CD8-positive, alpha-beta memory T cell (primary cell): ENCODE measurements at regions not wholly inside any gene's neighbourhood (a gene's known extent, or its start where the extent isn't known, plus 50 kb on each side); places are given as distances from the start of the nearest gene placed in this dataset.

Experiments used
- CTCF ChIA-PET: fragments of 350-600 bp; sonication (Branson Sonifier 250); formaldehyde crosslinking; loops from one replicate; lab custom pipeline; 2021; ENCODE audit warnings: antibody characterized with exemption; lab: Charles Lee
- POLR2A ChIA-PET: fragments of 350-600 bp; sonication (Branson Sonifier 250); formaldehyde crosslinking; loops from one replicate; lab custom pipeline; 2021; ENCODE audit warnings: antibody characterized with exemption; lab: Charles Lee
- DNase-seq, 5 donors: peaks; one replicate each; pipeline versions ENCODE4 v3.0.0 to v3.0.0-alpha.2; 2020 to 2022; ENCODE audit warnings: mixed read lengths in 1 of 5
- H3K27ac ChIP-seq: one replicate; pipeline ENCODE4 v1.7.0; 2013; ENCODE audit warnings: low read depth, mild to moderate bottlenecking, low read length, moderate library complexity
- H3K27me3 ChIP-seq: 2 replicates; pipeline ENCODE4 v1.7.0; 2013; ENCODE audit warnings: low read length, mild to moderate bottlenecking; ENCODE audit not compliant: insufficient read depth, poor library complexity, severe bottlenecking
- H3K36me3 ChIP-seq: 2 replicates; pipeline ENCODE4 v1.7.0; 2013; ENCODE audit warnings: mild to moderate bottlenecking, low read length, moderate library complexity; ENCODE audit not compliant: insufficient read depth
- H3K4me1 ChIP-seq: 2 replicates; pipeline ENCODE4 v1.7.0; 2013; ENCODE audit warnings: mild to moderate bottlenecking, low read length, moderate library complexity; ENCODE audit not compliant: insufficient read depth
- H3K4me3 ChIP-seq: 2 replicates; pipeline ENCODE4 v1.7.0; 2013; ENCODE audit warnings: mild to moderate bottlenecking, low read length
- H3K9me3 ChIP-seq: 2 replicates; pipeline ENCODE4 v1.7.0; 2013; ENCODE audit warnings: mild to moderate bottlenecking, low read length
- H3K27ac Mint-ChIP-seq, 8 donors: one replicate each; pipeline ENCODE4 v1.8.0; 2020 to 2021; ENCODE audit warnings: mixed read lengths in 8 of 8, mild to moderate bottlenecking in 6 of 8, inconsistent platforms in 3 of 8, moderate library complexity in 3 of 8
- H3K27me3 Mint-ChIP-seq, 2 donors: one replicate each; pipeline ENCODE4 v1.8.0; 2020 to 2021; ENCODE audit warnings: mixed read lengths in 2 of 2, mild to moderate bottlenecking in 1 of 2, moderate library complexity in 1 of 2
- H3K36me3 Mint-ChIP-seq, 3 donors: one replicate each; pipeline ENCODE4 v1.8.0; 2020 to 2021; ENCODE audit warnings: mixed read lengths in 3 of 3, inconsistent platforms in 1 of 3, mild to moderate bottlenecking in 1 of 3
- H3K4me1 Mint-ChIP-seq, 3 donors: one replicate each; pipeline ENCODE4 v1.8.0; 2020 to 2021; ENCODE audit warnings: mixed read lengths in 3 of 3, inconsistent platforms in 1 of 3, mild to moderate bottlenecking in 1 of 3
- H3K4me3 Mint-ChIP-seq, 7 donors: one replicate each; pipeline ENCODE4 v1.8.0; 2020 to 2021; ENCODE audit warnings: mixed read lengths in 7 of 7, mild to moderate bottlenecking in 6 of 7, moderate library complexity in 4 of 7, inconsistent platforms in 2 of 7
- H3K9me3 Mint-ChIP-seq, 5 donors: one replicate each; pipeline ENCODE4 v1.8.0; 2020 to 2022; ENCODE audit warnings: mixed read lengths in 5 of 5, mild to moderate bottlenecking in 3 of 5, moderate library complexity in 2 of 5, inconsistent platforms in 1 of 5

DNA sequence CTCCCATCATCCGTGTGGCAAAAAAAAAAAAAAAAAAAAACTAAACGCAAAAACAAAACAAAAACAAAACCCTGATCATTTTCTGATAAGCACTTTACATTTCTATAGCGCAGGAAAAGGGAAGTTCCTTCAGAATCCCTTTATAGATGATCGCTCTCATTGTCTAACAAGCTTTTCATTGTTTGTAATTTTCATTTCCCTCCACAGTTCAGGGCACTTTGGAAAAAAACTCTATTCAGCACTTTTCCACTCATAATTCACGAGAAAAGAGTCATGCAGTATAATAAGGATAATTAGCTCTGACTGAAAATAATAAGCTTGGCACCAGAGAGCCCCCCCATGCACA lies 89.4 kb upstream of the ATXN1 start:
- Mint-ChIP-seq H3K4me1 (peaks cover 7 to 13% (median 9%) of the 10 kb centered on the region in 3 donors), H3K4me3 (no peak overlapping the region), H3K27ac (no peak overlapping the region), H3K9me3 (no peaks in the 10 kb centered on the region), H3K27me3 (peaks cover 4 to 24% of the 10 kb centered on the region in 2 donors), H3K36me3 (no peaks in the 10 kb centered on the region)
- no peak overlapping the region for H3K27ac ChIP-seq
- no peaks in the 10 kb centered on the region for H3K36me3 ChIP-seq
- H3K4me1 ChIP-seq, result no peaks in the 10 kb centered on the region
- H3K27me3 ChIP-seq, result no peaks in the 10 kb centered on the region
- no peak for DNase-seq
- no peak overlapping the region for H3K4me3 ChIP-seq
- POLR2A ChIA-PET, result interaction anchor here (0.7 kb wide), 1 partner anchor 584 kb away, joined by 10 read pairs; no protein-coding TSS in a partner anchor
- H3K9me3 ChIP-seq, result no peaks in the 10 kb centered on the region
- CTCF ChIA-PET, result interaction anchor here (1.2 to 1.8 kb wide), 2 partner anchors 14 to 19 kb away, joined by 4 to 5 read pairs; no protein-coding TSS in a partner anchor

DNA sequence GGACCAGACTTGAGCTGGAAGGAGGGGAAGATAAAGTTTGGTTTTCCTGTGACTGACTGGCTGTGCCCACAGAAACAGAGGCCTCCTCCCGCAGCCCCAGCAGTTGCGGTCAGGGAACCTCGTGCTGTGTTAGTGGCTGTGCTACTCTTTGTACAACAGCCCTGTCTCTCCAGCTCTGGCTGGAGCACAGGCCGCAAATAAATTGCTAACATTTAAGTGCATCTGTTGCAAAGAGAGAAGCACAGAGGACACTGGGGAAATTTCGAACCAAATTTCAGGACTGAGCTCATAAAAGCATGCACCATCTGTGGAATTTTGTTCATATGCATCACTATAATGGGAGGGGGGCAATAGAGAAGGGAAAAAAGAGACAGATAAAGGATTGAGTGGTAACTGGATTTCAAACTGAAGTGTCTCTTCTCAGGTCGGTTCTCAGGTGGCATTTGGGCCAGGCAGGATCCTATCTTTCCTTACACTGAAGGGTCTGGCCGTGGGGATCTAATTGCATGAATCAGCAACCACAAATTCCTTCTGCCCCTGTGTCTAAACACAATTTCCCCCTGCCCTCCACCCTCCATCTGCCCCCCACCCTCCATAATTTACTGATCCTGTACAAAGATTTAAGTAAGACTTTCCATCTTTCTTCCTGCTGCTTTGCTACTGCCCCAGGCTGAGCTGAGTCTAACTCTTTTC lies 88.9 kb upstream of the ATXN1 start:
- no peaks in the 10 kb centered on the region for H3K36me3 Mint-ChIP-seq
- DNase-seq, result no peak
- H3K4me1 Mint-ChIP-seq, result peaks cover 7 to 13% (median 9%) of the 10 kb centered on the region in 3 donors
- ChIA-PET POLR2A (interaction anchor here (0.7 kb wide), 1 partner anchor 584 kb away, joined by 10 read pairs; no protein-coding TSS in a partner anchor), CTCF (interaction anchor here (1.2 kb wide), 1 partner anchor 20 kb away, joined by 4 read pairs; no protein-coding TSS in a partner anchor)
- H3K9me3 Mint-ChIP-seq, result no peaks in the 10 kb centered on the region
- Histone ChIP-seq H3K4me1 (no peaks in the 10 kb centered on the region), H3K4me3 (no peak overlapping the region), H3K27ac (no peak overlapping the region), H3K9me3 (no peaks in the 10 kb centered on the region), H3K36me3 (no peaks in the 10 kb centered on the region), H3K27me3 (no peaks in the 10 kb centered on the region)
- H3K27ac Mint-ChIP-seq, result peak overlapping the region in 1 of 8 donors; percentile 78
- H3K27me3 Mint-ChIP-seq, result peaks cover 4 to 24% of the 10 kb centered on the region in 2 donors
- no peak overlapping the region for H3K4me3 Mint-ChIP-seq

DNA sequence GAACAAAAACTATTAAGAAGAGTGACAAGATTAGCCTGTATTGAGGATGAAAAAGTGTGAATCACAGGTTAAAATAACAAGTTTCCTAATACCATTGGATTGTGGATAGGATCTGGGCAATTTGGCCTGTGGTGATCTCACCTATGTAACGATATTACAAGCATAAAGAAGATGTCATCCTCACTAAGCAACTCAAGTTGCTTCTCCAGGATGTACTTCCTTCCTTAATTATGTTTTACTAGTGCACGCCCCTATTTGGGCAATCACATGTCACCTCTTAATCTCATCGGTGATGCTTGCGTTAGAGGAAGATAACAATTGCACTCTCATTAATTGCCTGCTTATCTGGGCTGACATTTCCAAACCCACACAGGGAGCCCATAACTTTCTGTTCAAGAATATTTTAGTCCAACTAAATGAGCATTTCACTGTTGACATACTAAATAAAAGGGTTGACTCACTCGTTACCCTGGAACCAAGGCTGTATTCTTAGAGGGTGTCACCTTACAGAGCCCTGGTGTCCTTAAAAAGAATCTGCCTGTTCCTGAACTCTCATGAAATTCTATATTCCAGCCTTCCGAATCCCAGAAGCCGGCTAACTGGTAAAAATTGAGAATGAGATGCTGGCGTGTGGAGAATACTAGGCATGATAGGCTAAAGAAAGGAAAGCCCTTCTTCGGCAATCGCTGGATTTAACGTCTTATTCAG lies 88.2 kb upstream of the ATXN1 start:
- no peaks in the 10 kb centered on the region for H3K9me3 ChIP-seq
- no peak for DNase-seq
- CTCF ChIA-PET, result interaction anchor here (1.2 kb wide), 1 partner anchor 20 kb away, joined by 4 read pairs; no protein-coding TSS in a partner anchor
- POLR2A ChIA-PET, result no interaction called here
- H3K36me3 ChIP-seq, result no peaks in the 10 kb centered on the region
- H3K4me3 ChIP-seq, result no peak overlapping the region
- Mint-ChIP-seq H3K4me3 (no peak overlapping the region), H3K36me3 (no peaks in the 10 kb centered on the region), H3K27me3 (peaks cover 4 to 24% of the 10 kb centered on the region in 2 donors), H3K4me1 (peaks cover 7 to 13% (median 9%) of the 10 kb centered on the region in 3 donors), H3K27ac (peak overlapping the region in 2 of 8 donors; percentile 26 to 78), H3K9me3 (no peaks in the 10 kb centered on the region)
- no peaks in the 10 kb centered on the region for H3K4me1 ChIP-seq
- no peaks in the 10 kb centered on the region for H3K27me3 ChIP-seq
- H3K27ac ChIP-seq, result no peak overlapping the region

DNA sequence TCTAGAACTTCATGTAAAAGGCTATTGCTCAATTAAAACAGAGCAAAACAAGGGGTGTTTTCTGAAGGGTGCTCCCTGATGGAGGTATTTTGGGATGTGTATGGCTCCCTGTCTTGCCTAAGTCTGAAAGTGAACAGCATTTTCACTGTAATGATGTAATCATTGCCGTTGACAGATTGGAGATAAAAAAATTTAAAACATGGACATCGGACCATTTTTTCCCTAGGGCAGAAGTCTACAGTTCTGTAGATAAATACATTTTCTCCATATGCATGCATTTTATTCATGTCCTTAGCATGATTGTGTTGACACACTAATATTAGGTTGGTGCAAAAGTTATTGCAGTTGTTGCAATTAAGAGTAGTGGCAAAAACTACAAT lies 85.1 kb upstream of the ATXN1 start:
- H3K27me3 Mint-ChIP-seq, result peaks cover 1 to 9% of the 10 kb centered on the region in 2 donors
- no peak overlapping the region for H3K27ac ChIP-seq
- no peak overlapping the region for H3K4me3 Mint-ChIP-seq
- no peaks in the 10 kb centered on the region for H3K9me3 ChIP-seq
- H3K27me3 ChIP-seq, result no peaks in the 10 kb centered on the region
- no peaks in the 10 kb centered on the region for H3K36me3 Mint-ChIP-seq
- POLR2A ChIA-PET, result no interaction called here
- H3K4me3 ChIP-seq, result no peak overlapping the region
- H3K36me3 ChIP-seq, result no peaks in the 10 kb centered on the region
- H3K4me1 Mint-ChIP-seq, result peaks cover 7 to 13% (median 9%) of the 10 kb centered on the region in 3 donors
- H3K27ac Mint-ChIP-seq, result no peak overlapping the region
- H3K4me1 ChIP-seq, result no peaks in the 10 kb centered on the region
- H3K9me3 Mint-ChIP-seq, result no peaks in the 10 kb centered on the region
- CTCF ChIA-PET, result no interaction called here
- no peak for DNase-seq

DNA sequence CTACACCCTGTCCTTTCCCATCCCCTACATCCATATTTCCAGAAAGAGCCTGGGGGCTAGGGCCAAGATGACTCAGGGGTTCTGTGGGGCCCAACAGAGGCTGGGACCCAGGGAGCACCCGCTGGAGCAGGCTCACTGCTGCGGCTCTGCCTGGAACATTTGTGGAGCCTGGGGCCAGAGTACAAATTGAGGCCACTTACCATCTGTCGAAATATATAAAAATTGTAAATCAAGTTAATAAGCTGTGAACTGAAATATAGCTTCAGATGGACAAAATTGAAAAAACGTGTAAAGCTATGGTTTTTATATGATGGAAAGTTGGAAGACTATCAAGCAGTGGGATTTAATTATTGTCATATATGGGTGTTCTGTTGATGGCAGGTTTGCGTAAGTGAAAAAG lies 82.9 kb upstream of the ATXN1 start:
- peaks cover 1 to 3% of the 10 kb centered on the region in 2 donors for H3K27me3 Mint-ChIP-seq
- no peaks in the 10 kb centered on the region for H3K27me3 ChIP-seq
- peaks cover 6 to 19% (median 11%) of the 10 kb centered on the region in 3 donors for H3K4me1 Mint-ChIP-seq
- no peak overlapping the region for H3K4me3 Mint-ChIP-seq
- no peak overlapping the region for H3K27ac ChIP-seq
- H3K4me3 ChIP-seq, result no peak overlapping the region
- no peak overlapping the region for H3K27ac Mint-ChIP-seq
- no peak for DNase-seq
- no peaks in the 10 kb centered on the region for H3K9me3 ChIP-seq
- H3K9me3 Mint-ChIP-seq, result no peaks in the 10 kb centered on the region
- H3K36me3 ChIP-seq, result no peaks in the 10 kb centered on the region
- ChIA-PET POLR2A (no interaction called here), CTCF (no interaction called here)
- no peaks in the 10 kb centered on the region for H3K36me3 Mint-ChIP-seq
- H3K4me1 ChIP-seq, result no peaks in the 10 kb centered on the region

DNA sequence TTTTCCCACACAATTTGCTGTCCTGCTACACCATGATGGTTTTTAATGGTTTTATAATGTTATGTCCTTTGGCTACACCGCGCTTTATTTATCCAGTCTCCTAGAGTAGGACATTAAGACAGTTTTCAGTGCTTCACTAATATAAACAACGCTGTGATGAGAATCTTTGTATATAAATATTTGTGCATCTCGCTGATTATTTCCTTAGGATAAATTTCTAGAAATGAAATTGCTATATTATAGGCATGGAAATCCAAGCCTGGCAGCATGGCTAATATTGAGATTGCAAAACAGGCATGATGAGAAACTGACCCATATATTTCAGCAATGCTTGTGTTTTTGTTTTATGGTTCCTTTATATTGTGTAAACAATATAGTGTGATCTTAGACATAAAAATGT lies 81.4 kb upstream of the ATXN1 start:
- no peak overlapping the region for H3K4me3 Mint-ChIP-seq
- no peaks in the 10 kb centered on the region for H3K36me3 Mint-ChIP-seq
- DNase-seq, result no peak
- no peak overlapping the region for H3K27ac Mint-ChIP-seq
- peaks cover 0 to 1% of the 10 kb centered on the region in 2 donors for H3K27me3 Mint-ChIP-seq
- no peaks in the 10 kb centered on the region for H3K36me3 ChIP-seq
- H3K4me1 Mint-ChIP-seq, result peaks cover 9 to 25% (median 18%) of the 10 kb centered on the region in 3 donors
- H3K4me3 ChIP-seq, result no peak overlapping the region
- no peaks in the 10 kb centered on the region for H3K9me3 ChIP-seq
- H3K4me1 ChIP-seq, result no peaks in the 10 kb centered on the region
- POLR2A ChIA-PET, result no interaction called here
- H3K9me3 Mint-ChIP-seq, result no peaks in the 10 kb centered on the region
- CTCF ChIA-PET, result no interaction called here
- no peak overlapping the region for H3K27ac ChIP-seq
- H3K27me3 ChIP-seq, result no peaks in the 10 kb centered on the region

DNA sequence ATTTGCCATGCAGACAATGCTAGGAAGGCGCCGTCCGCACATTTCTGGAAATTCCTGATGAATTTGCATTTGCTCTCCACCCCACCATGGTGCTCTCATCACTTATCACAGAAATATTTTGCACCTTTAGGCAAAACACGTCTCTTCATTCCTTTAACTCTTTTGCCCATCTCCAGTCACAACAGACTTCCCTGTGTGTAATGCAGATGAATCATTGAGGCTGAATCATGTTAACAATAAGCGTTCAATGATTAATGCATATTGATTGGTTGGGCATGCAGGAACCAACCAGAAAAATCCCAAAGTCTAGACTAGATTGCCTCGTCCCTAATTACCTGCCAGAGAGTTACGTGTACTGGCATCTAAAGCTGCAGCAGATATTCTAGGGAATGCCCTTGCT lies 80.0 kb upstream of the ATXN1 start:
- Mint-ChIP-seq H3K27me3 (peaks cover 0 to 4% of the 10 kb centered on the region in 2 donors), H3K4me1 (peaks cover 23 to 40% (median 33%) of the 10 kb centered on the region in 3 donors), H3K4me3 (no peak overlapping the region), H3K27ac (no peak overlapping the region), H3K36me3 (no peaks in the 10 kb centered on the region), H3K9me3 (no peaks in the 10 kb centered on the region)
- Histone ChIP-seq H3K4me1 (peaks cover 13% of the 10 kb centered on the region), H3K27ac (no peak overlapping the region), H3K36me3 (no peaks in the 10 kb centered on the region), H3K4me3 (no peak overlapping the region), H3K27me3 (no peaks in the 10 kb centered on the region), H3K9me3 (no peaks in the 10 kb centered on the region)
- ChIA-PET POLR2A (no interaction called here), CTCF (no interaction called here)
- DNase-seq, result no peak

DNA sequence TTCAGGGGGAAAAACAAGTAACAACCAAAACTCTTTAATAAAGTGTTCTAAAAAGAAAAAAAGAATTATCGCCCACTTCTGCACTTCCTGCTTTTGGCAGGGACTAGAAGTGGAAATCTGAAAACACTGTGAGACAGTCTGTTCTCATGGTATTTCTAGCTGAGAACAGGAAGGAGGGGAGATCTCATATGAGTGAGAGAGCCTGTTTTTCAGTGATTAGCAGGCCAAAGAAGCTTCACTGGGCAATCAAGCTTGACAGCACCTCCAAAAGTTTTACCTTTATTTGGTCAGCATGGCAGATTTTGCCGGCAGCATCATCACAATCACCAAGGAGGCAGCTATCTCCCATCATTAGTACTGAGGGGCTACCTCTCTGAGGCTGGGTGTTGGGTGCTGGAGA lies 79.5 kb upstream of the ATXN1 start:
- ChIA-PET CTCF (no interaction called here), POLR2A (no interaction called here)
- Histone ChIP-seq H3K4me1 (peaks cover 15% of the 10 kb centered on the region), H3K4me3 (no peak overlapping the region), H3K36me3 (no peaks in the 10 kb centered on the region), H3K9me3 (no peaks in the 10 kb centered on the region), H3K27me3 (no peaks in the 10 kb centered on the region), H3K27ac (no peak overlapping the region)
- no peak for DNase-seq
- Mint-ChIP-seq H3K27me3 (peaks cover 0 to 4% of the 10 kb centered on the region in 2 donors), H3K36me3 (no peaks in the 10 kb centered on the region), H3K9me3 (peaks cover 0 to 2% (median 0%) of the 10 kb centered on the region in 5 donors), H3K4me1 (peaks cover 27 to 45% (median 37%) of the 10 kb centered on the region in 3 donors), H3K4me3 (no peak overlapping the region), H3K27ac (no peak overlapping the region)
